ENCODE measurements at regions not wholly inside any gene's neighbourhood (a gene's known extent, or its start where the extent isn't known, plus 50 kb on each side); places are given as distances from the start of the nearest gene placed in this dataset.

- H3K18ac ChIP-seq (ENCODE audit: extremely low read depth, low read length), result no peak overlapping the region
- no peak overlapping the region for H3K23ac ChIP-seq (ENCODE audit: insufficient read length)
- no peak overlapping the region for H4K8ac ChIP-seq (ENCODE audit: extremely low read depth, insufficient read depth, low read length)
- no peak overlapping the region for H4K5ac ChIP-seq (ENCODE audit: insufficient read length, low read depth, low read length)
- H3K4ac ChIP-seq (replicated peaks; ENCODE audit: insufficient read length, low read depth, low read length), result no peak overlapping the region
- H4K20me1 ChIP-seq (replicated peaks in 1 of 2; ENCODE audit: control insufficient read depth in 1 of 2, insufficient read depth in 2 of 2, low read length in 2 of 2), result no peaks in the 10 kb centered on the region
- H3K27me3 ChIP-seq (replicated peaks in 1 of 4; ENCODE audit: control insufficient read depth in 3 of 4, extremely low read depth in 1 of 4, insufficient read depth in 3 of 4, low read length in 3 of 4), result peaks cover 0 to 2% (median 0%) of the 10 kb centered on the region in 4 experiments; a peak in 1 of 7 replicates
- H3K4me1 ChIP-seq (replicated peaks in 1 of 4; ENCODE audit: control insufficient read depth in 3 of 4, insufficient read depth in 4 of 4, low read length in 3 of 4), result peaks cover 0 to 2% (median 0%) of the 10 kb centered on the region in 4 experiments; a peak in 1 of 7 replicates
- no peaks in the 10 kb centered on the region for H3K79me2 ChIP-seq (ENCODE audit: control insufficient read depth in 1 of 2, insufficient read depth in 2 of 2, low read length in 2 of 2)
- no peak overlapping the region for H2BK120ac ChIP-seq (replicated peaks; ENCODE audit: low read depth, low read length)
- no peak overlapping the region for H2BK5ac ChIP-seq (ENCODE audit: low read depth, low read length)
- H3K14ac ChIP-seq (ENCODE audit: insufficient read length), result no peak overlapping the region
- ChIA-PET POLR2A (ENCODE audit: partially characterized antibody) (no interaction called here), CTCF (ENCODE audit: partially characterized antibody) (interaction anchor here (0.6 to 7.3 kb wide), 5 partner anchors 10 to 360 kb away, joined by 3 to 56 read pairs (median 3); no protein-coding TSS in a partner anchor)
- no peak overlapping the region for H3K27ac ChIP-seq (ENCODE audit: low read depth, low read length)
- WGBS, 2 experiments (ENCODE audit: extremely low coverage in 1 of 2, insufficient coverage in 1 of 2, insufficient read length in 1 of 2, insufficient replicate concordance in 2 of 2, low coverage in 1 of 2, low lambda C conversion rate in 2 of 2, missing lambda C conversion rate in 1 of 2), result 88% methylated on average over 4 of the region's 4 CpGs; no CpG with 5 or more reads in 1 of the 2 experiments
- H3K79me1 ChIP-seq (ENCODE audit: low read depth, low read length), result no peaks in the 10 kb centered on the region
- H3K36me3 ChIP-seq (ENCODE audit: control insufficient read depth in 2 of 4, insufficient read depth in 4 of 4, low read length in 3 of 4), result no peaks in the 10 kb centered on the region
- no peak overlapping the region for H2AFZ ChIP-seq (ENCODE audit: low read length)
- H2BK12ac ChIP-seq (ENCODE audit: low read depth, low read length), result no peak overlapping the region
- no peak overlapping the region for H2AK5ac ChIP-seq (ENCODE audit: low read depth, low read length)
- H3K23me2 ChIP-seq (ENCODE audit: low read depth, low read length), result no peaks in the 10 kb centered on the region
- H2BK20ac ChIP-seq (ENCODE audit: low read length), result no peak overlapping the region
- no peak overlapping the region for H3K9ac ChIP-seq (replicated peaks in 1 of 4; ENCODE audit: extremely low read depth in 1 of 4, low read depth in 3 of 4, low read length in 3 of 4)
- no peaks in the 10 kb centered on the region for H3K9me3 ChIP-seq (ENCODE audit: insufficient read depth in 2 of 2, low read depth in 1 of 2, low read length in 1 of 2)
- no peak overlapping the region for H4K91ac ChIP-seq (replicated peaks; ENCODE audit: insufficient read length, low read length)
- FAIRE-seq (no peak), DNase-seq (ENCODE audit: low read depth in 1 of 2, low spot score in 2 of 2) (no peak)
- no peak overlapping the region for H3K56ac ChIP-seq (replicated peaks; ENCODE audit: insufficient read length, low read depth, low read length)
- H3K4me3 ChIP-seq (ENCODE audit: extremely low read depth in 1 of 4, insufficient read depth in 2 of 4, low read depth in 3 of 4, low read length in 4 of 4), result no peak overlapping the region
- no peak overlapping the region for H3K4me2 ChIP-seq (ENCODE audit: insufficient read depth in 1 of 2, low read depth in 2 of 2, low read length in 2 of 2)
- H2BK15ac ChIP-seq (ENCODE audit: low read length), result no peak overlapping the region
- TF ChIP-seq CTBP2 (IDR thresholded peaks at IDR 0.05; ENCODE audit: borderline replicate concordance, insufficient read depth, insufficient read length, low read length), result no peak
- no peak for TF ChIP-seq FOSL1 (IDR thresholded peaks at IDR 0.05; ENCODE audit: insufficient read depth, low read depth, low read length)
- no peak for TF ChIP-seq EZH2 (IDR thresholded peaks at IDR 0.05; ENCODE audit: low read depth, low read length, severe bottlenecking)
- no peak for TF ChIP-seq TBP (IDR thresholded peaks at IDR 0.05; ENCODE audit: low read depth, low read length)
- no peak for TF ChIP-seq POU5F1 (IDR thresholded peaks at IDR 0.05; ENCODE audit: low read depth, low read length)
- no peak for TF ChIP-seq POLR2A (IDR thresholded peaks at IDR 0.05; ENCODE audit: control extremely low read depth in 1 of 2, low read depth in 2 of 2, low read length in 2 of 2)
- no peak for TF ChIP-seq TAF1 (IDR thresholded peaks at IDR 0.05; ENCODE audit: low read depth, low read length)
- TF ChIP-seq CHD2 (IDR thresholded peaks at IDR 0.05; ENCODE audit: low read length), result no peak
- no peak for TF ChIP-seq RNF2 (IDR thresholded peaks at IDR 0.05; ENCODE audit: borderline replicate concordance, low read depth, low read length, missing control alignments, poor library complexity, severe bottlenecking)
- TF ChIP-seq KDM4A (IDR thresholded peaks at IDR 0.05; ENCODE audit: low read depth, low read length, severe bottlenecking), result no peak
- no peak for TF ChIP-seq RFX5 (IDR thresholded peaks at IDR 0.05; ENCODE audit: borderline replicate concordance, low read depth, low read length)
These were observed 80.7 kb upstream of the SDK2 start for GRCh38 chr17:73724990-73725389.
